ENCODE measurements at regions not wholly inside any gene's neighbourhood (a gene's known extent, or its start where the extent isn't known, plus 50 kb on each side); places are given as distances from the start of the nearest gene placed in this dataset.
A peak's percentile ranks its signal among the peaks of the same experiment; 100 is the strongest.

DNA sequence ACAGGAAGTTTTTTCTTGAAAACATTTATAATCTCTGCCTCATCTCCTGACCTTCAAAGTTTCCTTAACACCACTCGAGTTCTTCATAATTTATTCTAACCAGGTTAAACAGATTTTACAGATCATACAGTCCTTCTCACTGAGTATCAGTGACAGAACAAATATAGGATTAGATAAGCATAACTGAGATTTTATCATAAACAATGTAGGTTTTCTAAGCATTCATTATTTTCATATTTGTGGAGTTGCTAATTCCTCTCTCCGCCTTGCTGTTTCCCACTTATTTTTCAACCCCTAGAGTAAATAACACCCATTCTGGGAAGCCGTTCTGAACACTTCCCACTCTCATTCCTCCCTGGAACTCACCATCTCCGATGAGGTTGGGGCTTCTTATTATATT, 229.9 kb downstream of the HACE1 start:
- H3K36me3 ChIP-seq = no peaks in the 10 kb centered on the region
- no peak overlapping the region for H3K4me3 ChIP-seq
- TF ChIP-seq Cebpa-rat (IDR thresholded peaks at IDR 0.05) = no peak
- H3K4me1 ChIP-seq = no peaks in the 10 kb centered on the region
- H3K9me3 ChIP-seq (replicated peaks in 1 of 11) = peaks cover 0 to 26% (median 4%) of the 10 kb centered on the region in 11 experiments; a peak in 14 of 22 replicates
- H3K27me3 ChIP-seq = no peaks in the 10 kb centered on the region
- no peaks in the 10 kb centered on the region for H4K20me1 ChIP-seq
- no peak overlapping the region for H3K27ac ChIP-seq
- H3K4me2 ChIP-seq = no peak overlapping the region
- H3K9ac ChIP-seq = no peak overlapping the region

GRCh38 chr6:104625536-104625935, 234.2 kb downstream of the HACE1 start:
- no peak overlapping the region for H3K9ac ChIP-seq
- H3K36me3 ChIP-seq = no peaks in the 10 kb centered on the region
- no peak for TF ChIP-seq Cebpa-rat (IDR thresholded peaks at IDR 0.05)
- H3K9me3 ChIP-seq (replicated peaks in 1 of 11) = no peaks in the 10 kb centered on the region; a peak in 1 of 22 replicates
- H3K27ac ChIP-seq = no peak overlapping the region
- H3K4me1 ChIP-seq = peaks cover 0 to 9% (median 0%) of the 10 kb centered on the region in 10 experiments; a peak in 1 of 20 replicates
- no peaks in the 10 kb centered on the region for H4K20me1 ChIP-seq
- H3K27me3 ChIP-seq = no peaks in the 10 kb centered on the region
- no peak overlapping the region for H3K4me3 ChIP-seq
- H3K4me2 ChIP-seq = no peak overlapping the region

GRCh38 chr6:104623052-104623690, 236.5 kb downstream of the HACE1 start:
- Histone ChIP-seq H3K9me3 (replicated peaks in 1 of 11) (no peaks in the 10 kb centered on the region; a peak in 1 of 22 replicates), H3K27ac (no peak overlapping the region), H3K4me1 (peaks cover 0 to 9% (median 0%) of the 10 kb centered on the region in 10 experiments; a peak in 1 of 20 replicates), H3K4me2 (0 out of 22 replicates have a peak overlapping the region, but pooled peaks of 1 of the 11 experiments have one; percentile 8), H4K20me1 (no peaks in the 10 kb centered on the region), H3K27me3 (no peaks in the 10 kb centered on the region), H3K4me3 (no peak overlapping the region), H3K9ac (no peak overlapping the region), H3K36me3 (no peaks in the 10 kb centered on the region)
- TF ChIP-seq Cebpa-rat (IDR thresholded peaks at IDR 0.05) = no peak

DNA sequence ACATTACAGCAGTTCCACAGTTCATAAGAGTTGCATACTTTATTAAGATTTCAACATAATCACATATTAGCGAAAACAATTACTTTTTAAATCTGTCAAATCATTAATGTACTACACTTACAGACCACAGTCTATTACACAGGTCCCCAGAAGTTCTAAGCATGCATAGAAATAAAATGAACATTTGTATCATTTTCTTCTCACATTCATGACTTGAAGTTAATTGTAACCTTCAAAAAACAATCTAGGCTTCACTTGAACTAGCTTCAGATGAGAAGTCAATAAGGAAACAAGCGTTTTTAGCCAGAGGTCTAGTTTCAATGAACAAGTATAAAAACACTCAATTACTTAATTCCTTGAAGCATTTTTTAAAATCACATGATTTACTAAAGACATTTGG, 238.3 kb downstream of the HACE1 start:
- no peak overlapping the region for H3K27ac ChIP-seq
- H3K9ac ChIP-seq = no peak overlapping the region
- H3K9me3 ChIP-seq (replicated peaks in 1 of 11) = no peaks in the 10 kb centered on the region; a peak in 1 of 22 replicates
- no peaks in the 10 kb centered on the region for H3K27me3 ChIP-seq
- no peaks in the 10 kb centered on the region for H3K36me3 ChIP-seq
- H4K20me1 ChIP-seq = no peaks in the 10 kb centered on the region
- no peak overlapping the region for H3K4me3 ChIP-seq
- TF ChIP-seq Cebpa-rat (IDR thresholded peaks at IDR 0.05) = no peak
- no peak overlapping the region for H3K4me2 ChIP-seq
- H3K4me1 ChIP-seq = peaks cover 0 to 9% (median 0%) of the 10 kb centered on the region in 10 experiments; a peak in 1 of 20 replicates

GRCh38 chr6:104617591-104617990, 242.1 kb downstream of the HACE1 start:
- no peak for TF ChIP-seq Cebpa-rat (IDR thresholded peaks at IDR 0.05)
- Histone ChIP-seq H3K9ac (no peak overlapping the region), H3K27ac (no peak overlapping the region), H3K4me1 (0 out of 20 replicates have a peak, but pooled peaks cover 0 to 6% (median 0%) of the 10 kb centered on the region in 10 experiments), H3K36me3 (no peaks in the 10 kb centered on the region), H4K20me1 (no peaks in the 10 kb centered on the region), H3K27me3 (no peaks in the 10 kb centered on the region), H3K4me2 (no peak overlapping the region), H3K9me3 (replicated peaks in 1 of 11) (no peaks in the 10 kb centered on the region), H3K4me3 (no peak overlapping the region)

DNA sequence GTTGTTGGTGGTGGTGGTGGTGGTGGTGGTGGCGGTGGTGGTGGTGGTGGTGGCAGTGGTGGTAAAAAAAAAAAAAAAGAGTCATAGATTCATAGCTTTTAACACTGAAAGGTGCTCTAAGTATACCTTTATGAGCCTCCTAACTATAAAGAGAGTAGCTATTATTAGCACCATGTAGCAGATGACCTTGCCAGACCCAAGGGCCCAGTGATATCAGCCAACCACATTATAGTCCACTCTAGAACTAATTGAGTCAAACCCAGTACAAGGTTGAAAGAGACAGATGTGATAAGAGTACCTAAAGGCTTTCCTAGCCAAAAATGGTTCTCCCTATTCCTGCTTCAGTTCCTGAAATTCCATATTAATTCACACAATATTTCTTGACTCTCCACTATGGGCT, 245.3 kb downstream of the HACE1 start:
- H3K27ac ChIP-seq = no peak overlapping the region
- no peak overlapping the region for H3K4me2 ChIP-seq
- H3K36me3 ChIP-seq = no peaks in the 10 kb centered on the region
- TF ChIP-seq Cebpa-rat (IDR thresholded peaks at IDR 0.05) = no peak
- H3K4me3 ChIP-seq = no peak overlapping the region
- peaks cover 0 to 11% (median 5%) of the 10 kb centered on the region in 11 experiments; a peak in 7 of 22 replicates for H3K9me3 ChIP-seq (replicated peaks in 1 of 11)
- no peak overlapping the region for H3K9ac ChIP-seq
- no peaks in the 10 kb centered on the region for H3K27me3 ChIP-seq
- H3K4me1 ChIP-seq = no peaks in the 10 kb centered on the region
- H4K20me1 ChIP-seq = no peaks in the 10 kb centered on the region

DNA sequence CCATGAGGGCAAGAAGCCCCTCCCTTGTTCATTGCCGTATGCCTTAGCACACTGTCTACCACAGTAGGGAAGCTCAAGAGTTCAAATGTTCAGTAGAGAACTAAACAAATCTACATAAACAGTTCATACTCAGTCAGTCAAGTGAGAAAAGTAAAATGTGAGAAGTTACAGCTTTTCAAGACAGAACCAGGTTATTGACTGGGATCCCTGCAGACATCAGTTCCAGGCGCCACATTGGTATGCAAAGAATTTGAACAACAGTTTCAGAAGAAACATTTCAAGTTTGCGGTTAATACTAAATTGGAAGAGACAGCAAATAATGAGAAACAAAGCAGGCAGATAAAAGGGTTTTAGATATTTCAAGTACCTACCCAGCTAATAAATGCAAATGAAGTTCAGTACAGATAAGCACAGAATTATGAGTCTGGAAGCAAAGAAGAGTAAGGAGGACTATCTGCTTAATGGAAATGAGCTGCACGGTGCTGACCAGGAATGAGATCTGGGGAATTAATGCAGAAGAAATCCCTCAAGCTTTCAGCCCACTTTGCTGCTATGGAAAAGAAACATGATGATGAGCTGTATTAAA, 246.2 kb downstream of the HACE1 start:
- no peaks in the 10 kb centered on the region for H4K20me1 ChIP-seq
- H3K27me3 ChIP-seq = no peaks in the 10 kb centered on the region
- no peak overlapping the region for H3K27ac ChIP-seq
- no peak for TF ChIP-seq Cebpa-rat (IDR thresholded peaks at IDR 0.05)
- H3K36me3 ChIP-seq = no peaks in the 10 kb centered on the region
- no peak overlapping the region for H3K9ac ChIP-seq
- no peak overlapping the region for H3K4me3 ChIP-seq
- no peak overlapping the region for H3K4me2 ChIP-seq
- H3K9me3 ChIP-seq (replicated peaks in 1 of 11) = peaks cover 0 to 11% (median 5%) of the 10 kb centered on the region in 11 experiments; a peak in 7 of 22 replicates
- H3K4me1 ChIP-seq = no peaks in the 10 kb centered on the region

DNA sequence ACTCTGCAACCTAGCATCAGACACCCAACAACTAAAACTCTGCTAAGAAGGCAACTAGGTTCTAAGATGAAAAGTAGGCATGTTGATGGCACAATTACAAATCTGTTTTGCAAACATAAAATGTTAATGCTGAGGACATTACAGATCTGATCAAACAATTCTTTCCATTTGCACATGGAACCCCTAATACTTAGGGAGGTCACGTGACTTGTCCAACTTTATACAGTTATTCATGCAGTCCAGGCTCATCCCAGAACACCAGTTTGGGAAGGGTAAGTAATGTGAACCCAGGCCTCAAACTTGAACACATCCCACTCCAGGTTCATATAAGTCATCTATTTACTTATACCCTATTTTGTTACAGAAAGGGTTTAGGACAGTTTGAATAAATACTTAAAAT, 247.2 kb downstream of the HACE1 start:
- no peaks in the 10 kb centered on the region for H3K27me3 ChIP-seq
- TF ChIP-seq Cebpa-rat (IDR thresholded peaks at IDR 0.05) = no peak
- H3K36me3 ChIP-seq = no peaks in the 10 kb centered on the region
- no peak overlapping the region for H3K9ac ChIP-seq
- no peaks in the 10 kb centered on the region for H3K4me1 ChIP-seq
- H3K27ac ChIP-seq = no peak overlapping the region
- H3K9me3 ChIP-seq (replicated peaks in 1 of 11) = peaks cover 0 to 11% (median 5%) of the 10 kb centered on the region in 11 experiments; a peak in 7 of 22 replicates
- no peaks in the 10 kb centered on the region for H4K20me1 ChIP-seq
- no peak overlapping the region for H3K4me2 ChIP-seq
- H3K4me3 ChIP-seq = no peak overlapping the region

GRCh38 chr6:104608101-104608500, 251.6 kb downstream of the HACE1 start:
- Histone ChIP-seq H3K27ac (no peak overlapping the region), H4K20me1 (no peaks in the 10 kb centered on the region), H3K4me1 (peaks cover 0 to 5% (median 0%) of the 10 kb centered on the region in 10 experiments; a peak in 6 of 20 replicates), H3K4me3 (no peak overlapping the region), H3K4me2 (no peak overlapping the region), H3K27me3 (no peaks in the 10 kb centered on the region), H3K9me3 (replicated peaks in 1 of 11) (peaks cover 0 to 11% (median 5%) of the 10 kb centered on the region in 11 experiments; a peak in 7 of 22 replicates), H3K9ac (no peak overlapping the region), H3K36me3 (no peaks in the 10 kb centered on the region)
- TF ChIP-seq Cebpa-rat (IDR thresholded peaks at IDR 0.05) = no peak

All from BLaER1 treated with 17β-estradiol and CSF1 and Interleukin-3, amounts not matched to agents 10 nM and 100 nM (cell line).